Sigmoid colon (tissue), 4 donors: ENCODE measurements at regions not wholly inside any gene's neighbourhood (a gene's known extent, or its start where the extent isn't known, plus 50 kb on each side); places are given as distances from the start of the nearest gene placed in this dataset.
"Not testable (repeated sequence)": the region's sequence is repeated elsewhere in the genome, so short reads cannot be mapped to it uniquely, and the experiment has no call there.

Source experiments
- EP300 ChIP-seq, 4 donors: sonication (generic); formaldehyde crosslinking; IDR thresholded peaks; one replicate each; pipeline ENCODE4 v1.6.1; 2017; ENCODE audit warnings: antibody characterized with exemption in 4 of 4
- POLR2A ChIP-seq, 2 donors: fragments of 450-650 bp; IDR thresholded peaks; one replicate each; pipeline ENCODE4 v1.6.1; 2016; ENCODE audit warnings: antibody characterized with exemption in 2 of 2, mild to moderate bottlenecking in 2 of 2, moderate library complexity in 2 of 2
- POLR2AphosphoS5 ChIP-seq, 4 donors: sonication (generic); formaldehyde crosslinking; IDR thresholded peaks; one replicate each; pipeline ENCODE4 v1.6.1; 2017; ENCODE audit warnings: antibody characterized with exemption in 4 of 4
- TF ChIP-seq, protein P1 (sequence below), 4 experiments: fragments of 450-650 bp in 3 of 4; fragments of 200-600 bp in 1 of 4; IDR thresholded peaks; one replicate each; pipeline ENCODE4 v1.5.1; 2016 to 2019; ENCODE audit warnings: antibody characterized with exemption in 4 of 4, mild to moderate bottlenecking in 3 of 4, moderate library complexity in 2 of 4

DNA sequence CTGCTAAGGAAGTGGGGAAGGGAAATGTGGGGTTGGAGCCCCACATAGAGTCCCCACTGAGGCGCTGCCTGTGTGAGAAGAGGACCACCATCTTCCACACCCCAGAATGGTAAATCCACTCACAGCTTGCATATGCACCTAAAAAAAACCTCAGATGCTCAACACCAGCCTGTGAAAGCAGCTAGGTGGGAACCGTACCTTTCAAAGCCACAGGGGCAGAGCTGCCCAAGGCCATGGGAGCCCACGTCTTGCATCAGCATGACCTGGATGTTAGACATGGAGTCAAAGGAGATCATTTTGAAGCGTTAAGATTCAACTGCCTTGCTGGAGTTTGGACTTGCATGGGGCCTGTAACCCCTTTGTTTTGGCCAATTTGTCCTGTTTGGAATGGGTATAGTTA, 658.9 kb upstream of the TPTE start:
- TF ChIP-seq, protein P1, sequence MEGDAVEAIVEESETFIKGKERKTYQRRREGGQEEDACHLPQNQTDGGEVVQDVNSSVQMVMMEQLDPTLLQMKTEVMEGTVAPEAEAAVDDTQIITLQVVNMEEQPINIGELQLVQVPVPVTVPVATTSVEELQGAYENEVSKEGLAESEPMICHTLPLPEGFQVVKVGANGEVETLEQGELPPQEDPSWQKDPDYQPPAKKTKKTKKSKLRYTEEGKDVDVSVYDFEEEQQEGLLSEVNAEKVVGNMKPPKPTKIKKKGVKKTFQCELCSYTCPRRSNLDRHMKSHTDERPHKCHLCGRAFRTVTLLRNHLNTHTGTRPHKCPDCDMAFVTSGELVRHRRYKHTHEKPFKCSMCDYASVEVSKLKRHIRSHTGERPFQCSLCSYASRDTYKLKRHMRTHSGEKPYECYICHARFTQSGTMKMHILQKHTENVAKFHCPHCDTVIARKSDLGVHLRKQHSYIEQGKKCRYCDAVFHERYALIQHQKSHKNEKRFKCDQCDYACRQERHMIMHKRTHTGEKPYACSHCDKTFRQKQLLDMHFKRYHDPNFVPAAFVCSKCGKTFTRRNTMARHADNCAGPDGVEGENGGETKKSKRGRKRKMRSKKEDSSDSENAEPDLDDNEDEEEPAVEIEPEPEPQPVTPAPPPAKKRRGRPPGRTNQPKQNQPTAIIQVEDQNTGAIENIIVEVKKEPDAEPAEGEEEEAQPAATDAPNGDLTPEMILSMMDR (IDR thresholded peaks at IDR 0.05), result not testable (repeated sequence)
- not testable (repeated sequence) for TF ChIP-seq POLR2AphosphoS5, POLR2A, EP300 (IDR thresholded peaks at IDR 0.05)
